ENCODE measurements at regions not wholly inside any gene's neighbourhood (a gene's known extent, or its start where the extent isn't known, plus 50 kb on each side); places are given as distances from the start of the nearest gene placed in this dataset.

GRCh38 chr6:81638366-81638765 lies 114.1 kb downstream of the TENT5A start:
- TF ChIP-seq EZH2phosphoT487 (IDR thresholded peaks at IDR 0.05; ENCODE audit: borderline replicate concordance, low read length) = no peak
- TF ChIP-seq, protein P1, sequence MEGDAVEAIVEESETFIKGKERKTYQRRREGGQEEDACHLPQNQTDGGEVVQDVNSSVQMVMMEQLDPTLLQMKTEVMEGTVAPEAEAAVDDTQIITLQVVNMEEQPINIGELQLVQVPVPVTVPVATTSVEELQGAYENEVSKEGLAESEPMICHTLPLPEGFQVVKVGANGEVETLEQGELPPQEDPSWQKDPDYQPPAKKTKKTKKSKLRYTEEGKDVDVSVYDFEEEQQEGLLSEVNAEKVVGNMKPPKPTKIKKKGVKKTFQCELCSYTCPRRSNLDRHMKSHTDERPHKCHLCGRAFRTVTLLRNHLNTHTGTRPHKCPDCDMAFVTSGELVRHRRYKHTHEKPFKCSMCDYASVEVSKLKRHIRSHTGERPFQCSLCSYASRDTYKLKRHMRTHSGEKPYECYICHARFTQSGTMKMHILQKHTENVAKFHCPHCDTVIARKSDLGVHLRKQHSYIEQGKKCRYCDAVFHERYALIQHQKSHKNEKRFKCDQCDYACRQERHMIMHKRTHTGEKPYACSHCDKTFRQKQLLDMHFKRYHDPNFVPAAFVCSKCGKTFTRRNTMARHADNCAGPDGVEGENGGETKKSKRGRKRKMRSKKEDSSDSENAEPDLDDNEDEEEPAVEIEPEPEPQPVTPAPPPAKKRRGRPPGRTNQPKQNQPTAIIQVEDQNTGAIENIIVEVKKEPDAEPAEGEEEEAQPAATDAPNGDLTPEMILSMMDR (IDR thresholded peaks at IDR 0.05; ENCODE audit: low read depth, low read length, poor library complexity, severe bottlenecking) = no peak

Data from DOHH2 (cell line).